Tibial nerve (tissue), 4 donors: ENCODE measurements at regions not wholly inside any gene's neighbourhood (a gene's known extent, or its start where the extent isn't known, plus 50 kb on each side); places are given as distances from the start of the nearest gene placed in this dataset.

Source experiments
- EP300 ChIP-seq, 2 donors: sonication (generic); formaldehyde crosslinking; IDR thresholded peaks; one replicate each; pipeline ENCODE4 v1.6.1; 2017; ENCODE audit warnings: antibody characterized with exemption in 2 of 2, mild to moderate bottlenecking in 1 of 2
- POLR2A ChIP-seq, 2 donors: fragments of 450-650 bp; IDR thresholded peaks; one replicate each; pipeline ENCODE4 v1.6.1; 2017; ENCODE audit warnings: antibody characterized with exemption in 2 of 2, mild to moderate bottlenecking in 2 of 2, moderate library complexity in 2 of 2
- TF ChIP-seq, protein P1 (sequence below), 5 experiments: fragments of 200-600 bp in 3 of 5; fragments of 450-650 bp in 2 of 5; sonication (generic) in 3 of 5; IDR thresholded peaks; one replicate each; pipeline ENCODE4 v1.5.1; 2016 to 2019; ENCODE audit warnings: antibody characterized with exemption in 5 of 5, mild to moderate bottlenecking in 3 of 5, moderate library complexity in 2 of 5

DNA sequence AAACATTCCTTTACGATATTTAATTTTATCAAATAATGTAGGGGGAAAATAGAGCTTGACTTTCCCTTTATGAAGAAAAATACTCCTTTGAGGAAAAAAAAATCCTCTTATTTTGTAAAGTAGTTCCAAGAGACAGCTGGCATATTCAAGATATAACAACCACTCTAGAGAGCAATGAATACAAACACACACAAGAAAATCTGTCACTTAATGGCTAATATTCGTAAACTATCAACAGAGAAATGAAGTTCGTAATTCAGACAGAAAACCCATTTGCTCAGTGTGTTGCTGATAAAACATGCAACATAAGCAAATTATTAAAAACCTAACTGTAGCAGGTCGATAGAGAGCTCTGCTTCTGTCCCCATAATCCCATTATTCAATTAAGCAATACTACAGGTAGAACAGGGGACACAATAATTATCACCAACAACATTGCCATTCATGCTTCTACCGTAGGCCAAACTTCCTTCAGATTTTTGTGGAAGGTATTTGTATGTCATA lies 714.4 kb upstream of the MARCKS start:
- TF ChIP-seq, protein P1, sequence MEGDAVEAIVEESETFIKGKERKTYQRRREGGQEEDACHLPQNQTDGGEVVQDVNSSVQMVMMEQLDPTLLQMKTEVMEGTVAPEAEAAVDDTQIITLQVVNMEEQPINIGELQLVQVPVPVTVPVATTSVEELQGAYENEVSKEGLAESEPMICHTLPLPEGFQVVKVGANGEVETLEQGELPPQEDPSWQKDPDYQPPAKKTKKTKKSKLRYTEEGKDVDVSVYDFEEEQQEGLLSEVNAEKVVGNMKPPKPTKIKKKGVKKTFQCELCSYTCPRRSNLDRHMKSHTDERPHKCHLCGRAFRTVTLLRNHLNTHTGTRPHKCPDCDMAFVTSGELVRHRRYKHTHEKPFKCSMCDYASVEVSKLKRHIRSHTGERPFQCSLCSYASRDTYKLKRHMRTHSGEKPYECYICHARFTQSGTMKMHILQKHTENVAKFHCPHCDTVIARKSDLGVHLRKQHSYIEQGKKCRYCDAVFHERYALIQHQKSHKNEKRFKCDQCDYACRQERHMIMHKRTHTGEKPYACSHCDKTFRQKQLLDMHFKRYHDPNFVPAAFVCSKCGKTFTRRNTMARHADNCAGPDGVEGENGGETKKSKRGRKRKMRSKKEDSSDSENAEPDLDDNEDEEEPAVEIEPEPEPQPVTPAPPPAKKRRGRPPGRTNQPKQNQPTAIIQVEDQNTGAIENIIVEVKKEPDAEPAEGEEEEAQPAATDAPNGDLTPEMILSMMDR (IDR thresholded peaks at IDR 0.05): no peak
- no peak for TF ChIP-seq POLR2A (IDR thresholded peaks at IDR 0.05)
- TF ChIP-seq EP300 (IDR thresholded peaks at IDR 0.05): no peak
